HCT116 (cell line): ENCODE measurements at regions not wholly inside any gene's neighbourhood (a gene's known extent, or its start where the extent isn't known, plus 50 kb on each side); places are given as distances from the start of the nearest gene placed in this dataset.

Source experiments
- ATAC-seq: fragments of 200-7000 bp; cut with Tn5 transposase; 2 replicates; pipeline ENCODE4 v1.9.1; 2020; ENCODE audit warnings: mild to moderate bottlenecking, moderate library complexity
- BruUV-seq: library from RNA; stranded (reverse); fragments of 400-500 nt; replicated peaks from 2 replicates; lab custom pipeline; 2021; lab: Mats Ljungman, UMichigan
- CTCF ChIA-PET: fragments of 300-600 bp; sonication (Branson Sonifier 250); formaldehyde crosslinking; loops from one replicate; lab custom pipeline; 2021; ENCODE audit warnings: antibody characterized with exemption; lab: Charles Lee
- POLR2A ChIA-PET: fragments of 300-600, 350-600 bp; sonication (Branson Sonifier 250); formaldehyde crosslinking; loops from one replicate; lab custom pipeline; 2021; ENCODE audit warnings: antibody characterized with exemption; lab: Charles Lee
- RAD21 ChIA-PET, 2 experiments: fragments of 300-600 bp; sonication (Branson Sonifier 250); formaldehyde crosslinking; loops; one replicate each; lab custom pipeline; 2023; ENCODE audit warnings: low total read pairs in 2 of 2; ENCODE audit not compliant: uncharacterized antibody in 2 of 2, unreplicated experiment in 2 of 2, low non-redundant PET in 1 of 2; lab: Charles Lee
- DNase-seq: peaks from one replicate; pipeline ENCODE4 v3.0.0-alpha.2; 2010; ENCODE audit warnings: low read depth, low spot score
- H2AFZ ChIP-seq: fragments of 200-600 bp; shearing (Covaris generic), sonication (generic); 2 replicates; pipeline ENCODE4 v1.6.1; 2017; ENCODE audit warnings: low read depth, mixed run types, mixed read lengths, antibody characterized with exemption, low read length; ENCODE audit not compliant: poor library complexity, severe bottlenecking
- H3K27ac ChIP-seq: 2 replicates; pipeline ENCODE4 v1.5.1; 2012; ENCODE audit warnings: low read depth, low read length
- H3K27me3 ChIP-seq: fragments of 200-600 bp; sonication (generic); 2 replicates; pipeline ENCODE4 v1.6.1; 2016; ENCODE audit warnings: mixed run types, low read length, mixed read lengths; ENCODE audit not compliant: insufficient read depth
- H3K36me3 ChIP-seq, 2 experiments: fragments of 200-500 bp in 1 of 2; fragments of 200-600 bp in 1 of 2; sonication (Bioruptor generic) in 1 of 2; sonication (generic) in 1 of 2; 2 replicates each; pipeline versions ENCODE4 v1.5.1 to v1.6.1; 2014 to 2016; ENCODE audit warnings: low read length in 2 of 2, inconsistent platforms in 1 of 2, mixed read lengths in 1 of 2, mixed run types in 1 of 2; ENCODE audit not compliant: insufficient read depth in 2 of 2, control insufficient read depth in 1 of 2
- H3K4me1 ChIP-seq, 2 experiments: fragments of 200-600 bp in 1 of 2; sonication (generic) in 1 of 2; 2 replicates each; pipeline versions ENCODE4 v1.5.1 to v1.6.1; 2012 to 2017; ENCODE audit warnings: low read length in 2 of 2, inconsistent platforms in 1 of 2, mild to moderate bottlenecking in 1 of 2, mixed read lengths in 1 of 2, mixed run types in 1 of 2, moderate library complexity in 1 of 2; ENCODE audit not compliant: insufficient read depth in 2 of 2, control insufficient read depth in 1 of 2
- H3K4me2 ChIP-seq: fragments of 200-600 bp; sonication (generic); 2 replicates; pipeline ENCODE4 v1.6.1; 2017; ENCODE audit warnings: mixed run types, low read length, mixed read lengths
- H3K4me3 ChIP-seq, 2 experiments: fragments of 200-600 bp in 1 of 2; sonication (generic) in 1 of 2; replicated peaks in 1 of 2; 2 replicates each; pipeline ENCODE4 v1.5.1; 2011 to 2016; ENCODE audit warnings: low read length in 2 of 2, control low read depth in 1 of 2, low read depth in 1 of 2, mild to moderate bottlenecking in 1 of 2, mixed read lengths in 1 of 2, mixed run types in 1 of 2
- H3K79me2 ChIP-seq: fragments of 200-600 bp; sonication (generic); 2 replicates; pipeline ENCODE4 v1.6.1; 2017; ENCODE audit warnings: mild to moderate bottlenecking, mixed run types, low read length, moderate library complexity, mixed read lengths; ENCODE audit not compliant: insufficient read depth
- H3K9ac ChIP-seq: fragments of 200-600 bp; sonication (generic); 2 replicates; pipeline ENCODE4 v1.6.1; 2016; ENCODE audit warnings: low read length, mixed read lengths
- H3K9me2 ChIP-seq: fragments of 200-600 bp; sonication (generic), shearing (Covaris generic); 2 replicates; pipeline ENCODE4 v1.6.1; 2017; ENCODE audit warnings: mixed run types, mild to moderate bottlenecking, moderate library complexity; ENCODE audit not compliant: insufficient read depth
- H3K9me3 ChIP-seq, 2 experiments: fragments of 200-500 bp in 1 of 2; fragments of 200-600 bp in 1 of 2; sonication (Bioruptor generic) in 1 of 2; sonication (generic) in 1 of 2; 2 replicates each; pipeline ENCODE4 v1.6.1; 2014 to 2017; ENCODE audit warnings: low read length in 2 of 2, mixed read lengths in 2 of 2, inconsistent platforms in 1 of 2, low read depth in 1 of 2, mild to moderate bottlenecking in 1 of 2, mixed run types in 1 of 2, moderate library complexity in 1 of 2; ENCODE audit not compliant: control insufficient read depth in 1 of 2, insufficient read depth in 1 of 2
- H4K20me1 ChIP-seq: fragments of 200-600 bp; sonication (generic), shearing (Covaris generic); 2 replicates; pipeline ENCODE4 v1.6.1; 2017; ENCODE audit warnings: mixed run types, mild to moderate bottlenecking, moderate library complexity; ENCODE audit not compliant: insufficient read depth
- CBX3 ChIP-seq: IDR thresholded peaks from 2 replicates; pipeline ENCODE4 v1.6.1; 2012; ENCODE audit warnings: low read depth
- ELF1 ChIP-seq: IDR thresholded peaks from 2 replicates; pipeline ENCODE4 v1.6.1; 2012; ENCODE audit warnings: low read depth, borderline replicate concordance
- EZH2 ChIP-seq: fragments of 200-600 bp; sonication (generic); IDR thresholded peaks from 2 replicates; pipeline ENCODE4 v1.6.1; 2017; ENCODE audit warnings: antibody characterized with exemption, mixed run types
- EZH2phosphoT487 ChIP-seq: fragments of 200-600 bp; IDR thresholded peaks from 2 replicates; pipeline ENCODE4 v1.6.1; 2018; ENCODE audit warnings: antibody characterized with exemption, borderline replicate concordance
- JUND ChIP-seq: IDR thresholded peaks from 2 replicates; pipeline ENCODE4 v1.6.1; 2012
- POLR2A ChIP-seq: IDR thresholded peaks from 2 replicates; pipeline ENCODE4 v1.7.0; 2011; ENCODE audit warnings: borderline replicate concordance; ENCODE audit not compliant: insufficient read depth, insufficient read length; ENCODE audit errors: extremely low read depth
- RAD21 ChIP-seq: IDR thresholded peaks from 2 replicates; pipeline ENCODE4 v1.6.1; 2012; ENCODE audit warnings: low read depth, mild to moderate bottlenecking
- SIN3A ChIP-seq: IDR thresholded peaks from 2 replicates; pipeline ENCODE4 v1.6.1; 2012; ENCODE audit warnings: low read depth
- SP1 ChIP-seq: IDR thresholded peaks from 2 replicates; pipeline ENCODE4 v1.6.1; 2012; ENCODE audit warnings: low read depth
- YY1 ChIP-seq: IDR thresholded peaks from 2 replicates; pipeline ENCODE4 v1.6.1; 2011; ENCODE audit warnings: low read length, low read depth, moderate library complexity, mild to moderate bottlenecking; ENCODE audit not compliant: insufficient replicate concordance; ENCODE audit errors: extremely low read depth
- ZNF274 ChIP-seq: fragments of 200-500 bp; sonication (Bioruptor generic); IDR thresholded peaks from 2 replicates; pipeline ENCODE4 v1.6.1; 2014; ENCODE audit warnings: mild to moderate bottlenecking, low read depth, low read length, inconsistent platforms
- intact Hi-C: fragments of 100-400 bp; cut with micrococcal nuclease; formaldehyde crosslinking; loops from 2 replicates; pipeline ENCODE4 v1.10.0; 2022
- TF ChIP-seq, protein P1 (sequence below): IDR thresholded peaks from 2 replicates; pipeline ENCODE4 v1.6.1; 2012; ENCODE audit warnings: low read depth
- TF ChIP-seq, protein P2 (sequence below): IDR thresholded peaks from 2 replicates; pipeline ENCODE4 v1.6.1; 2011; ENCODE audit warnings: mild to moderate bottlenecking, low read length, moderate library complexity; ENCODE audit not compliant: insufficient replicate concordance; ENCODE audit errors: extremely low read depth
- TF ChIP-seq, protein P3 (sequence below): IDR thresholded peaks from 2 replicates; pipeline ENCODE4 v1.6.1; 2012

DNA sequence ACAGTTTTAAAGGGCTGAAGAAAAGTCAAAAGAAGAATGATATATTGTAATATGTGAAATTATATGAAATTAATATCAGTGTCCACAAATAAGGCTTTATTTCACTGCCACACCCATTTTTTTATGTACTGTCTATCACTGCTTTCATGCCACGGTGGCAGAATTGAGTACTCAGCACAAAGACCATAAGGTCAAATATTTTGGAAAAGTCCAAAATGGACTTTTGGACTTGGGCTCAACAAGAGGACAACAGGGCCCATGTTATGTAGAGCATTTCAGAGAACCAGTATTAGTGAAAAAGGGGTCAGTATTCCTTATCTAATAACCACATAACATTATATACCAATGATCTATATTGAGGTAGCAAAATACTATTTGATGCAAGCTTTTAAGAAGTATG lies 427.2 kb downstream of the EPHA4 start (continued):
- TF ChIP-seq ZNF274 = no peak
- TF ChIP-seq, protein P1, sequence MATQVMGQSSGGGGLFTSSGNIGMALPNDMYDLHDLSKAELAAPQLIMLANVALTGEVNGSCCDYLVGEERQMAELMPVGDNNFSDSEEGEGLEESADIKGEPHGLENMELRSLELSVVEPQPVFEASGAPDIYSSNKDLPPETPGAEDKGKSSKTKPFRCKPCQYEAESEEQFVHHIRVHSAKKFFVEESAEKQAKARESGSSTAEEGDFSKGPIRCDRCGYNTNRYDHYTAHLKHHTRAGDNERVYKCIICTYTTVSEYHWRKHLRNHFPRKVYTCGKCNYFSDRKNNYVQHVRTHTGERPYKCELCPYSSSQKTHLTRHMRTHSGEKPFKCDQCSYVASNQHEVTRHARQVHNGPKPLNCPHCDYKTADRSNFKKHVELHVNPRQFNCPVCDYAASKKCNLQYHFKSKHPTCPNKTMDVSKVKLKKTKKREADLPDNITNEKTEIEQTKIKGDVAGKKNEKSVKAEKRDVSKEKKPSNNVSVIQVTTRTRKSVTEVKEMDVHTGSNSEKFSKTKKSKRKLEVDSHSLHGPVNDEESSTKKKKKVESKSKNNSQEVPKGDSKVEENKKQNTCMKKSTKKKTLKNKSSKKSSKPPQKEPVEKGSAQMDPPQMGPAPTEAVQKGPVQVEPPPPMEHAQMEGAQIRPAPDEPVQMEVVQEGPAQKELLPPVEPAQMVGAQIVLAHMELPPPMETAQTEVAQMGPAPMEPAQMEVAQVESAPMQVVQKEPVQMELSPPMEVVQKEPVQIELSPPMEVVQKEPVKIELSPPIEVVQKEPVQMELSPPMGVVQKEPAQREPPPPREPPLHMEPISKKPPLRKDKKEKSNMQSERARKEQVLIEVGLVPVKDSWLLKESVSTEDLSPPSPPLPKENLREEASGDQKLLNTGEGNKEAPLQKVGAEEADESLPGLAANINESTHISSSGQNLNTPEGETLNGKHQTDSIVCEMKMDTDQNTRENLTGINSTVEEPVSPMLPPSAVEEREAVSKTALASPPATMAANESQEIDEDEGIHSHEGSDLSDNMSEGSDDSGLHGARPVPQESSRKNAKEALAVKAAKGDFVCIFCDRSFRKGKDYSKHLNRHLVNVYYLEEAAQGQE = no peak
- TF ChIP-seq EZH2 = no peak
- TF ChIP-seq JUND = no peak
- TF ChIP-seq YY1 = no peak

DNA sequence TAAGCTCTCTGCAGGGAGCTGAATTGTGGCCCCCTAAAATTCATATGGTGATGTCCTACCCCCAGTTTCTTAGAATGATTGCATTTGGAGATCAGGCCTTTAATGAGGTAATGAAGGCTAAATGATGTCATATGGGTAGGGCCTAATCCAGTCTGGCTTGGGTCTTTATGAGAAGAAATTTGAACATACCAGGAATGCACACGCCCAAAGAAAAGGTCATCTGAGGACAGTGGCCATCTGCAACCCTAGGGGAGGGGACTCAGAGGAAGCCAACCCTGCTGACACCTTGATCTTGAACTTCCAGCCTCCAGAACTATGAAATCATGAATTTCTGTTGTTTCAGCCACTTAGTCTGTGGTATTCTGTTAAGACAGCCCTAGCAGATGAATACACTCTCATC lies 426.7 kb downstream of the EPHA4 start:
- no peaks in the 10 kb centered on the region for H3K9me2 ChIP-seq
- H3K9ac ChIP-seq = no peak overlapping the region
- ATAC-seq = no peak

More for the DNA sequence above, 426.7 kb downstream of the EPHA4 start:
- H2AFZ ChIP-seq = no peak overlapping the region
- no peak overlapping the region for H3K4me2 ChIP-seq
- no peak for DNase-seq
- no peak overlapping the region for H3K27ac ChIP-seq
- no TSS peak for BruUV-seq
- no peaks in the 10 kb centered on the region for H3K36me3 ChIP-seq
- H3K79me2 ChIP-seq = no peaks in the 10 kb centered on the region
- ChIA-PET RAD21 (no interaction called here), CTCF (no interaction called here), POLR2A (no interaction called here)
- H3K9me3 ChIP-seq = no peaks in the 10 kb centered on the region
- no peaks in the 10 kb centered on the region for H4K20me1 ChIP-seq
- H3K4me3 ChIP-seq = no peak overlapping the region
- intact Hi-C loops = no loop called here
- TF ChIP-seq ELF1 (no peak), ZNF274 (no peak), CBX3 (no peak), POLR2A (no peak), YY1 (no peak), EZH2phosphoT487 (no peak), JUND (no peak), RAD21 (no peak), SP1 (no peak), SIN3A (no peak)
- TF ChIP-seq, protein P2, sequence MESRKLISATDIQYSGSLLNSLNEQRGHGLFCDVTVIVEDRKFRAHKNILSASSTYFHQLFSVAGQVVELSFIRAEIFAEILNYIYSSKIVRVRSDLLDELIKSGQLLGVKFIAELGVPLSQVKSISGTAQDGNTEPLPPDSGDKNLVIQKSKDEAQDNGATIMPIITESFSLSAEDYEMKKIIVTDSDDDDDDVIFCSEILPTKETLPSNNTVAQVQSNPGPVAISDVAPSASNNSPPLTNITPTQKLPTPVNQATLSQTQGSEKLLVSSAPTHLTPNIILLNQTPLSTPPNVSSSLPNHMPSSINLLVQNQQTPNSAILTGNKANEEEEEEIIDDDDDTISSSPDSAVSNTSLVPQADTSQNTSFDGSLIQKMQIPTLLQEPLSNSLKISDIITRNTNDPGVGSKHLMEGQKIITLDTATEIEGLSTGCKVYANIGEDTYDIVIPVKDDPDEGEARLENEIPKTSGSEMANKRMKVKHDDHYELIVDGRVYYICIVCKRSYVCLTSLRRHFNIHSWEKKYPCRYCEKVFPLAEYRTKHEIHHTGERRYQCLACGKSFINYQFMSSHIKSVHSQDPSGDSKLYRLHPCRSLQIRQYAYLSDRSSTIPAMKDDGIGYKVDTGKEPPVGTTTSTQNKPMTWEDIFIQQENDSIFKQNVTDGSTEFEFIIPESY = no peak
- TF ChIP-seq, protein P3, sequence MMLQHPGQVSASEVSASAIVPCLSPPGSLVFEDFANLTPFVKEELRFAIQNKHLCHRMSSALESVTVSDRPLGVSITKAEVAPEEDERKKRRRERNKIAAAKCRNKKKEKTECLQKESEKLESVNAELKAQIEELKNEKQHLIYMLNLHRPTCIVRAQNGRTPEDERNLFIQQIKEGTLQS = no peak
- H3K27me3 ChIP-seq = peaks cover 11% of the 10 kb centered on the region; the same call in 1 of the 2 replicates
- H3K4me1 ChIP-seq = no peaks in the 10 kb centered on the region
